SKM-1 (cell line): ENCODE measurements at regions not wholly inside any gene's neighbourhood (a gene's known extent, or its start where the extent isn't known, plus 50 kb on each side); places are given as distances from the start of the nearest gene placed in this dataset.
"Not testable (repeated sequence)": the region's sequence is repeated elsewhere in the genome, so short reads cannot be mapped to it uniquely, and the experiment has no call there.

Experiments
- DNase-seq: peaks from one replicate; lab custom pipeline; 2025; ENCODE audit not compliant: unreplicated experiment; lab: John Stamatoyannopoulos, UW

GRCh38 chr3:150329408-150329807 lies 78.7 kb upstream of the TSC22D2 start:
- no peak for DNase-seq

GRCh38 chr3:150328654-150329040 lies 79.5 kb upstream of the TSC22D2 start:
- no peak for DNase-seq

- DNase-seq = no peak
These were observed 80.1 kb upstream of the TSC22D2 start for GRCh38 chr3:150327678-150328653.

- no peak for DNase-seq
These were observed 83.3 kb upstream of the TSC22D2 start for GRCh38 chr3:150324788-150325187.

GRCh38 chr3:150324245-150324644 lies 83.9 kb upstream of the TSC22D2 start:
- DNase-seq = no peak

- no peak for DNase-seq
These were observed 84.3 kb upstream of the TSC22D2 start for GRCh38 chr3:150323770-150324169.

GRCh38 chr3:150323091-150323490 lies 85.0 kb upstream of the TSC22D2 start:
- not testable (repeated sequence) for DNase-seq

GRCh38 chr3:150320971-150321370 lies 87.1 kb upstream of the TSC22D2 start:
- not testable (repeated sequence) for DNase-seq

GRCh38 chr3:150319900-150320299 lies 88.2 kb upstream of the TSC22D2 start:
- no peak for DNase-seq

- DNase-seq = no peak
These were observed 90.6 kb upstream of the TSC22D2 start for GRCh38 chr3:150317469-150317868.

- no peak for DNase-seq
These were observed 92.4 kb upstream of the TSC22D2 start for GRCh38 chr3:150315721-150316120.

- DNase-seq = no peak
These were observed 93.7 kb upstream of the TSC22D2 start for GRCh38 chr3:150314248-150315004.

GRCh38 chr3:150312018-150312657 lies 96.0 kb upstream of the TSC22D2 start:
- DNase-seq = no peak

- no peak for DNase-seq
These were observed 96.9 kb upstream of the TSC22D2 start for GRCh38 chr3:150311156-150311555.

GRCh38 chr3:150309557-150309956 lies 98.5 kb upstream of the TSC22D2 start:
- no peak for DNase-seq

GRCh38 chr3:150309257-150309542 lies 98.9 kb upstream of the TSC22D2 start:
- no peak for DNase-seq

GRCh38 chr3:150308481-150309256 lies 99.4 kb upstream of the TSC22D2 start:
- no peak for DNase-seq

- no peak for DNase-seq
These were observed 100.1 kb upstream of the TSC22D2 start for GRCh38 chr3:150308037-150308319.

GRCh38 chr3:150307311-150308036 lies 100.6 kb upstream of the TSC22D2 start:
- no peak for DNase-seq

GRCh38 chr3:150306906-150307305 lies 101.2 kb upstream of the TSC22D2 start:
- no peak for DNase-seq

- no peak for DNase-seq
These were observed 102.0 kb upstream of the TSC22D2 start for GRCh38 chr3:150306083-150306482.
